ENCODE measurements at regions not wholly inside any gene's neighbourhood (a gene's known extent, or its start where the extent isn't known, plus 50 kb on each side); places are given as distances from the start of the nearest gene placed in this dataset.

GRCh38 chr10:125248489-125248888, 88.1 kb upstream of the CTBP2 start:
- 68 to 80% methylated on average over 3 of the region's 3 CpGs for WGBS, 2 donors
- TF ChIP-seq CTCF (IDR thresholded peaks at IDR 0.05), result no peak
- no peaks in the 10 kb centered on the region for H3K36me3 ChIP-seq
- no peak overlapping the region for H3K4me3 ChIP-seq
- peaks cover 0 to 19% (median 3%) of the 10 kb centered on the region in 11 donors for H3K9me3 ChIP-seq
- ATAC-seq, result no peak
- peaks cover 0 to 18% (median 3%) of the 10 kb centered on the region in 7 donors for H3K27me3 ChIP-seq
- no peak for DNase-seq
- H3K4me1 ChIP-seq, result no peaks in the 10 kb centered on the region
- H3K27ac ChIP-seq, result no peak overlapping the region
- intact Hi-C loops (cut with DNase I), result no loop called here

- DNase-seq (no peak), ATAC-seq (no peak)
- H3K27me3 ChIP-seq, result peaks cover 0 to 18% (median 3%) of the 10 kb centered on the region in 7 donors
- H3K4me1 ChIP-seq, result no peaks in the 10 kb centered on the region
- WGBS, 2 donors, result 76 to 89% methylated on average over 8 of the region's 8 CpGs
- no peak for TF ChIP-seq CTCF (IDR thresholded peaks at IDR 0.05)
- H3K4me3 ChIP-seq, result no peak overlapping the region
- intact Hi-C loops (cut with DNase I), result no loop called here
- no peaks in the 10 kb centered on the region for H3K36me3 ChIP-seq
- H3K27ac ChIP-seq, result no peak overlapping the region
- peaks cover 0 to 19% (median 3%) of the 10 kb centered on the region in 11 donors for H3K9me3 ChIP-seq
Measured at GRCh38 chr10:125247576-125247975, 87.2 kb upstream of the CTBP2 start.

GRCh38 chr10:125243532-125244253, 83.3 kb upstream of the CTBP2 start:
- intact Hi-C loops (cut with DNase I), result no loop called here
- no peak for TF ChIP-seq CTCF (IDR thresholded peaks at IDR 0.05)
- Histone ChIP-seq H3K27ac (no peak overlapping the region), H3K9me3 (peaks cover 0 to 10% (median 5%) of the 10 kb centered on the region in 11 donors), H3K4me3 (no peak overlapping the region), H3K27me3 (peaks cover 0 to 19% (median 3%) of the 10 kb centered on the region in 7 donors), H3K4me1 (no peaks in the 10 kb centered on the region), H3K36me3 (no peaks in the 10 kb centered on the region)
- WGBS, 2 donors, result 85 to 91% methylated on average over 3 of the region's 3 CpGs
- ATAC-seq (no peak), DNase-seq (no peak)

GRCh38 chr10:125238682-125239081, 78.3 kb upstream of the CTBP2 start:
- Histone ChIP-seq H3K36me3 (no peaks in the 10 kb centered on the region), H3K27me3 (peaks cover 0 to 28% (median 5%) of the 10 kb centered on the region in 7 donors), H3K27ac (no peak overlapping the region), H3K4me1 (no peaks in the 10 kb centered on the region), H3K4me3 (no peak overlapping the region), H3K9me3 (peaks cover 0 to 21% (median 14%) of the 10 kb centered on the region in 11 donors)
- ATAC-seq (no peak), DNase-seq (no peak)
- WGBS, 2 donors, result 86 to 90% methylated on average over 1 of the region's 1 CpG
- intact Hi-C loops (cut with DNase I), result no loop called here
- no peak for TF ChIP-seq CTCF (IDR thresholded peaks at IDR 0.05)
